ENCODE measurements at regions not wholly inside any gene's neighbourhood (a gene's known extent, or its start where the extent isn't known, plus 50 kb on each side); places are given as distances from the start of the nearest gene placed in this dataset.

DNA sequence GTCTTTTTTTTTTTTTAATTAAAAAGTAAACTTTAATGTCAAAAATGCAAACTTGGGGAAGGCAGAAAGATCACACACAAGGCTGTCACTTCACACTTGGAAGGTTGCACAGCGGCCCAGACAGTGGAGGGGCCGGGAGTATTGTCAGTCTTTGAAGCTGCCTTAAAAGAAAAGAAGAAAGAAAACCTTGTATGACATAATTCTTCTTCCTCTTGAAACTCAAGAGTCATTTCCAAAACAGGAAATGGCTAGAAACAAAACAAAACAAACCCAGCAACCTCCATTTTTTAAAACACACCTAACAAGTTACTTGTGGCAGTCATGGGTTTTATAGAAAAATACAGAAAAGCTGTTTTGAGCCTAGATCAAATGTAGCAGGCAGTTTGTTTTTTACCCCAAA lies 68.1 kb upstream of the MAGI1 start:
- H3K4me2 ChIP-seq (ENCODE audit: control insufficient read depth, extremely low read depth, insufficient read depth, low read depth, low read length) = no peak overlapping the region
- H3K9ac ChIP-seq (ENCODE audit: control insufficient read depth, extremely low read depth, insufficient read depth, low read length) = no peak overlapping the region
- no peaks in the 10 kb centered on the region for H4K20me1 ChIP-seq (ENCODE audit: control insufficient read depth, extremely low read depth, insufficient read depth, low read length)
- TF ChIP-seq CTCF (optimal IDR thresholded peaks at IDR 0.05 in 1 of 3, IDR thresholded peaks at IDR 0.05 in 1 of 3, conservative IDR thresholded peaks at IDR 0.05 in 1 of 3; ENCODE audit: extremely low read depth in 1 of 3, insufficient read depth in 2 of 3, low read length in 3 of 3) = no peak
- no peak for TF ChIP-seq EZH2 (IDR thresholded peaks at IDR 0.05; ENCODE audit: low read length)
- dilution Hi-C loops (cut with MboI; ENCODE audit: extremely low pct_ligation_motif_present, low sequenced_read_pairs) = no loop called here
- H3K27me3 ChIP-seq (ENCODE audit: control insufficient read depth, extremely low read depth, insufficient read depth, low read length) = no peaks in the 10 kb centered on the region
- FAIRE-seq (no peak), DNase-seq (ENCODE audit: low read depth, low spot score) (no peak)
- H3K27ac ChIP-seq (ENCODE audit: control insufficient read depth, insufficient read depth, low read length) = no peak overlapping the region
- H2AFZ ChIP-seq (ENCODE audit: control insufficient read depth, low read length) = peak overlapping the region; percentile 33
- no peaks in the 10 kb centered on the region for H3K9me1 ChIP-seq (ENCODE audit: control insufficient read depth, extremely low read depth, insufficient read depth, low read length)
- H3K79me2 ChIP-seq (ENCODE audit: control insufficient read depth, insufficient read depth, low read length) = no peaks in the 10 kb centered on the region
- H3K4me1 ChIP-seq (ENCODE audit: control insufficient read depth, extremely low read depth, insufficient read depth, low read length) = peaks cover 6% of the 10 kb centered on the region
- H3K4me3 ChIP-seq (ENCODE audit: control insufficient read depth in 2 of 3, extremely low read depth in 1 of 3, insufficient read depth in 2 of 3, low read depth in 1 of 3, low read length in 3 of 3) = no peak overlapping the region
- no peaks in the 10 kb centered on the region for H3K36me3 ChIP-seq (ENCODE audit: control insufficient read depth in 2 of 2, extremely low read depth in 1 of 2, insufficient read depth in 2 of 2, low read length in 2 of 2)
- H3K9me3 ChIP-seq (ENCODE audit: control insufficient read depth, low read depth, low read length) = no peaks in the 10 kb centered on the region

GRCh38 chr3:66104535-66104934 lies 65.8 kb upstream of the MAGI1 start:
- Histone ChIP-seq H3K27ac (ENCODE audit: control insufficient read depth, insufficient read depth, low read length) (no peak overlapping the region), H4K20me1 (ENCODE audit: control insufficient read depth, extremely low read depth, insufficient read depth, low read length) (no peaks in the 10 kb centered on the region), H3K27me3 (ENCODE audit: control insufficient read depth, extremely low read depth, insufficient read depth, low read length) (no peaks in the 10 kb centered on the region), H3K4me3 (ENCODE audit: control insufficient read depth in 2 of 3, extremely low read depth in 1 of 3, insufficient read depth in 2 of 3, low read depth in 1 of 3, low read length in 3 of 3) (no peak overlapping the region), H3K9me1 (ENCODE audit: control insufficient read depth, extremely low read depth, insufficient read depth, low read length) (no peaks in the 10 kb centered on the region), H3K9ac (ENCODE audit: control insufficient read depth, extremely low read depth, insufficient read depth, low read length) (no peak overlapping the region), H3K36me3 (ENCODE audit: control insufficient read depth in 2 of 2, extremely low read depth in 1 of 2, insufficient read depth in 2 of 2, low read length in 2 of 2) (no peaks in the 10 kb centered on the region), H2AFZ (ENCODE audit: control insufficient read depth, low read length) (no peak overlapping the region), H3K9me3 (ENCODE audit: control insufficient read depth, low read depth, low read length) (no peaks in the 10 kb centered on the region), H3K4me2 (ENCODE audit: control insufficient read depth, extremely low read depth, insufficient read depth, low read depth, low read length) (no peak overlapping the region), H3K4me1 (ENCODE audit: control insufficient read depth, extremely low read depth, insufficient read depth, low read length) (no peaks in the 10 kb centered on the region), H3K79me2 (ENCODE audit: control insufficient read depth, insufficient read depth, low read length) (no peaks in the 10 kb centered on the region)
- dilution Hi-C loops (cut with MboI; ENCODE audit: extremely low pct_ligation_motif_present, low sequenced_read_pairs) = no loop called here
- DNase-seq (ENCODE audit: low read depth, low spot score) (no peak), FAIRE-seq (no peak)
- no peak for TF ChIP-seq EZH2 (IDR thresholded peaks at IDR 0.05; ENCODE audit: low read length)

DNA sequence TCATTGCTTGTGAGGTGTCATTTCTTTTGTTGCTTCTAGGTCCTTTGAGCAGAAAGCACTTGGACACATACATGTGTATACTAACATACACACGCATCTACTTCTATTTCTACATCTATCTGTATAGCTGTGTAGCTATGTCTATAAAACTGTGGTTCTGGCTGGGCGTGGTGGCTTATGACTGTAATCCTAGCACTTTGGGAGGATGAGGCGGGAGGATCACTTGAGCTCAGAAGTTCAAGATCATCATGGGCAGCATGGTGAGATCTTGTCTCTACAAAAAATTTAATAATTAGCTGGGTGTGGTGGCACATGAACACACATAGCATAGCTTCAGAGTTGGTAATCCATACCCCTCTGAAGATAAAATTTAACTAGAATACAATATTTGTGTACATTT lies 65.0 kb upstream of the MAGI1 start:
- no peaks in the 10 kb centered on the region for H3K36me3 ChIP-seq (ENCODE audit: control insufficient read depth in 2 of 2, extremely low read depth in 1 of 2, insufficient read depth in 2 of 2, low read length in 2 of 2)
- no peak for FAIRE-seq
- no peak overlapping the region for H3K9ac ChIP-seq (ENCODE audit: control insufficient read depth, extremely low read depth, insufficient read depth, low read length)
- no peak overlapping the region for H3K27ac ChIP-seq (ENCODE audit: control insufficient read depth, insufficient read depth, low read length)
- TF ChIP-seq CTCF (optimal IDR thresholded peaks at IDR 0.05 in 1 of 3, IDR thresholded peaks at IDR 0.05 in 1 of 3, conservative IDR thresholded peaks at IDR 0.05 in 1 of 3; ENCODE audit: extremely low read depth in 1 of 3, insufficient read depth in 2 of 3, low read length in 3 of 3) (no peak), EZH2 (IDR thresholded peaks at IDR 0.05; ENCODE audit: low read length) (no peak)
- H3K79me2 ChIP-seq (ENCODE audit: control insufficient read depth, insufficient read depth, low read length) = no peaks in the 10 kb centered on the region
- no peak overlapping the region for H2AFZ ChIP-seq (ENCODE audit: control insufficient read depth, low read length)
- H3K9me1 ChIP-seq (ENCODE audit: control insufficient read depth, extremely low read depth, insufficient read depth, low read length) = no peaks in the 10 kb centered on the region
- H3K4me1 ChIP-seq (ENCODE audit: control insufficient read depth, extremely low read depth, insufficient read depth, low read length) = no peaks in the 10 kb centered on the region
- H3K27me3 ChIP-seq (ENCODE audit: control insufficient read depth, extremely low read depth, insufficient read depth, low read length) = no peaks in the 10 kb centered on the region
- dilution Hi-C loops (cut with MboI; ENCODE audit: extremely low pct_ligation_motif_present, low sequenced_read_pairs) = no loop called here
- no peaks in the 10 kb centered on the region for H4K20me1 ChIP-seq (ENCODE audit: control insufficient read depth, extremely low read depth, insufficient read depth, low read length)
- no peak for DNase-seq (ENCODE audit: low read depth, low spot score)
- no peaks in the 10 kb centered on the region for H3K9me3 ChIP-seq (ENCODE audit: control insufficient read depth, low read depth, low read length)
- H3K4me2 ChIP-seq (ENCODE audit: control insufficient read depth, extremely low read depth, insufficient read depth, low read depth, low read length) = no peak overlapping the region
- H3K4me3 ChIP-seq (ENCODE audit: control insufficient read depth in 2 of 3, extremely low read depth in 1 of 3, insufficient read depth in 2 of 3, low read depth in 1 of 3, low read length in 3 of 3) = no peak overlapping the region
